GM13976 (cell line): ENCODE measurements at regions not wholly inside any gene's neighbourhood (a gene's known extent, or its start where the extent isn't known, plus 50 kb on each side); places are given as distances from the start of the nearest gene placed in this dataset.
A peak's percentile ranks its signal among the peaks of the same experiment; 100 is the strongest.

Experiments
- DNase-seq: peaks from one replicate; pipeline ENCODE4 v3.0.0; 2012; ENCODE audit warnings: low spot score
- CTCF ChIP-seq: IDR thresholded peaks from 2 replicates; pipeline ENCODE4 v1.5.1; 2012; ENCODE audit warnings: borderline replicate concordance, mild to moderate bottlenecking; ENCODE audit not compliant: insufficient read depth; ENCODE audit errors: extremely low read depth, missing control alignments, control extremely low read depth
- in situ Hi-C: fragments of 300-500 bp; cut with MboI; formaldehyde crosslinking; loops from one replicate; pipeline ENCODE4 v1.12.0; 2022; ENCODE audit warnings: low sequenced_read_pairs, mixed read lengths, inconsistent platforms; ENCODE audit not compliant: unreplicated experiment

- TF ChIP-seq CTCF = no peak
- peak; percentile 70 for DNase-seq
- in situ Hi-C loops = no loop called here
Observed at GRCh38 chr2:8574196-8575037, 107.4 kb upstream of the ID2 start.

GRCh38 chr2:8575038-8575833 is 106.6 kb upstream of the ID2 start:
- in situ Hi-C loops = no loop called here
- no peak for TF ChIP-seq CTCF
- DNase-seq = no peak

GRCh38 chr2:8575834-8576423 is 105.9 kb upstream of the ID2 start:
- no peak for TF ChIP-seq CTCF
- in situ Hi-C loops = no loop called here

GRCh38 chr2:8576525-8577167 is 105.2 kb upstream of the ID2 start:
- DNase-seq = peak; percentile 59
- in situ Hi-C loops = no loop called here
- no peak for TF ChIP-seq CTCF

More at GRCh38 chr2:8575834-8576423, 105.9 kb upstream of the ID2 start:
- DNase-seq = no peak

GRCh38 chr2:8577573-8577972 is 104.3 kb upstream of the ID2 start:
- in situ Hi-C loops = no loop called here
- no peak for DNase-seq
- no peak for TF ChIP-seq CTCF

- in situ Hi-C loops = no loop called here
- no peak for TF ChIP-seq CTCF
- no peak for DNase-seq
Observed at GRCh38 chr2:8578335-8579244, 103.3 kb upstream of the ID2 start.
